GM21825 (cell line): ENCODE measurements at regions not wholly inside any gene's neighbourhood (a gene's known extent, or its start where the extent isn't known, plus 50 kb on each side); places are given as distances from the start of the nearest gene placed in this dataset.
A peak's percentile ranks its signal among the peaks of the same experiment; 100 is the strongest.

Experiments
- ATAC-seq: cut with Tn5 transposase; IDR thresholded peaks from one replicate; pipeline ENCODE4 v1.9.1; 2021; ENCODE audit warnings: mild to moderate bottlenecking, moderate library complexity; ENCODE audit not compliant: unreplicated experiment

DNA sequence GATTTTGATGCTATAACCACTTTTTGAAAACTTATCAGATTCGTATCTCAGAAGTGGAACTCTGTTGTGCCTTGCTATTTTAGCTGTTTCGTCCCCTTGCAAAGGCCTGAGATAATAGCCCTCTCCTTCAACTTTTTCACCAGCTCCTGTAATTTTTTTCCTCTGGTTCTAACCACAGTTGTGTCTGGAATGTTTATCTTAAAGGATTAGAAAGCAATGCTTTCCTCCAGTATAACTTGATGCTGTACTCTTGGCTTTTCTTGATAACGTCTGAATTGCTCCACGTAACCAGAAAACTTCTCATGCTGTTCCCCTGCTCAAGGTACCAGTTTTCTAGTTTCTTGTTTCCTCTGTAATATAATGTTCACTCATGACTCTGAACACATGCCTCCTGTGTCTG lies 209.4 kb downstream of the DTWD2 start:
- ATAC-seq = no peak

DNA sequence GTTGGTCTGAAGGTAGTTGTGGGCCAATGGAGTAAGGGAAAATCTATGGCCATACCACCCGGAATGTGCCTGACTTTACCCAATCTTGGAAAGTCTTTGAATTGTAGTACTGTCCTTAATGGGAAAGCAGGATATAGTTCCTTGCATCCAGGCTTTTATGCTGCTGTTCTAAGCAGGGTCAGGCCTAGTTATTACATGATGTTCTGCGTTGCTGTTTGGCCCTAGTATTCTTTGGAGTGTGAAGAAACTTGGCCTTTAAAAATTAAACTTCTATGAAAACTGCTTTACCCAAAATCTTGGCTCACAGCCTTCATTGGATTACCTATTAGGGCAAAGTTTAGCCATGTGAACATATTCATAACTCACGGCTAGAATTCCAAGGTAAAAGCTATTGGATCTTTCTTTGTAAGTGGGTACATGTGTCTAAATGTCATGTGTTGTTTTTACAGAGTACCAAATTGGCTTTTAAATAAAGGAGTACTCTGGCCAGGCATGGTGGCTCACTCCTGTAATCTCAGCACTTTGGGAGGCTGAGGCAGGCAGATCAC lies 211.1 kb downstream of the DTWD2 start:
- no peak for ATAC-seq

DNA sequence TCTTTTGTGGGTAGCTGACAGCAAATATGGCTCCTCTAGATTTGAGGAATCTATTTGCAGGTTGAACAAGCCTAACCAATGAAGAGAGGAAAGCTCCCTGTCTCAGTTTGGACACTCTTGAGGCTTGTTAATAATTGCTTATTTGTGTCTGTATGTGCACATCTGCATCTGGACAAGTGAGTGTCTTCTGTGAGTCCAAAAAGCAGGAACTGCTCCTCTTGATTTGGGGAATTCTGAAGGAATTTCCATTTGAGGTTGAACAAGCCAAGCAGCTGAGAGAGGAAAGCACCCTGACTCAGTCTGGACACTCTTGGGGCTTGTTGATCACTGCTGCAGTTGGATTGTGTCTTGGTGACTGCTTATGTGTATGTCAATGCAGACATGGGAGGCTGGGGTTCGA lies 211.6 kb downstream of the DTWD2 start:
- peak; percentile 49 for ATAC-seq

DNA sequence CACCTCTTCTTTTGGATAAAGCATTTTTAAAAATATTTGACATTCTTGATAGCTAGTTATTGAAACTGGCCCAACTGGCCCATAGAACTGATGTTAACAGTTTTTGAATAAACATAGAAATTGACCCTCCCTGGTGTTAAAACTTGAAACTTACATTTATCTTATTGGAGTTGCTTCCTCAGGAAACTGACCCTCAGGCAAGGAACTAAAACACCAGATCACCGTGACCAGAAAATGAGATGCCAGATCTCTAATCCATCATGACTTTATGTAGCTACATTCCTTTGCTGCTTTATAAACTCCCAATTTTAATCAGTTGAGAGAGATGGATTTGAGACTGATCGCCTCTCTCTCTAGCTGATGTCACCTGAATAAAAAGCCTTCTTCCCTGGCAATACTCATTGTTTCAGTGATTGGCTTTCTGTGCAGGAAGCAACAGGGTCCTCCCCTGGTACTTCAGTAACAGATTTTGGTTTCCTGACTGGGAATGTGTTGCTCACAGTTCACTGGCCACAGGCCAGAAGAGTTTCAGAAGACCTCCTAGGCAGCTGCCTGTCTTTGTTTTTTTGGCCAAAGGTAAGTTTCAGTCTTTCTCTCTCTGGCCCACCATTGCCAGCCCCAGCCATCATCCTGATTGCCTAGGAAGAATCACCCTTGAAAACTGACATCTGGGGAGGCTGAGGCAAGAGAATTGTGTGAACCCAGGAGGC lies 212.4 kb downstream of the DTWD2 start:
- peak; percentile 82 for ATAC-seq

- no peak for ATAC-seq
These were observed 219.7 kb downstream of the DTWD2 start for GRCh38 chr5:118768607-118769175.

- no peak for ATAC-seq
These were observed 226.1 kb downstream of the DTWD2 start for GRCh38 chr5:118762291-118762690.

DNA sequence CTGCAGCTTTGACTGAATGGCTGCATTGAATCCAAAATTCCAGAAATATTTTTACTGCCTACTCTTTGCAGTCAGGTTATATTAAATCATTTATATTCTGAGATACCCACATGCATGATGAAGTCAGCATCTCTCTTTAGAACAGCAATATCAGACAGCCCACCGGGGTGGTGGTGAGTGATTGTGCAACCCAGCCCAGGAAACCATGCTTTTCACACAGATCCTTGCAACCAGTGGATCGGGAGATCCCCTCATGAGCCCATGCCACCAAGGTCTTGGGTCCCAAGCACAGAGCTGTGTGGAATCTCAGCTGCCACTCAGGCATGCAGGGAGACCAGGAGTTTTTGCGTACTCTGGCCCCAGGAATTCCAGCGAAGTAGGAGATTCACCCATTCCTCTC lies 226.5 kb downstream of the DTWD2 start:
- ATAC-seq = no peak

GRCh38 chr5:118752969-118753368 lies 235.4 kb downstream of the DTWD2 start:
- no peak for ATAC-seq

DNA sequence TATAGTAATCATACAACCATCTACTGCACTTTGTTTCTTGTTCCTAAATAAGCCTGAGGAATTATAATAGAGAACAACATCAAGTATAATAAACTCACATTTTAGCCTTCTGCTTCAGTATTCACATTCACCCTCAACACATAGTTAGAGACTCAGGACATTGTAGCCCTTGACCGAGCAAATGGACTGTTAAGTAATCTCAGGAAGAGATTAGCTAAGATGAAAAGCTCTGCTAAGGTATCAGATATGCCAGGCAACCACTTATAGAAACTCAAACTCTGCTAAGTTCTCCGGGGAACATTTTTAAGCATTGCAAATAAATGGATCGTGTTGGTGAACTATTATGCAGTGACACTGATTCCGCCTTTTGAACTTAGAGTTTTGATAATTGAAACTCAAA lies 252.0 kb downstream of the DTWD2 start:
- no peak for ATAC-seq

GRCh38 chr5:118733394-118733793 lies 255.0 kb downstream of the DTWD2 start:
- ATAC-seq = no peak

DNA sequence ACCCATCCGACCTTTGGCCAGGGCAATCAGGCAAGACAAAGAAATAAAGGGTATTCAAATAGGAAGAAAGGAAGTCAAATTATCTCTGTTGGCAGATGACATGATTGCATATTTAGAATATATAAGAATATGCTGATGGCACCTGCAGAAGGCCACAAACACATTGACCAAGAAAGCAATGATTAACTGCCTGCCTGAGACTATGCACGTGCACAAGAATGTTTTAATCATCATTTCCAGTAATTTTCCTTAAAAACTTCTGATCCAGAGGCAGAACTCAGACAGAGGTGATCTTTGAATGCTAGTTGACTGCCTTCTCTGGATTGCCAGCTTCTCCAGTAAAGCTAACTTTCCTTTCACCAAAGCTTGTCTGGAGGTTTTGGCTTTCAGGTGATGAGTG lies 260.2 kb downstream of the DTWD2 start:
- ATAC-seq = no peak

DNA sequence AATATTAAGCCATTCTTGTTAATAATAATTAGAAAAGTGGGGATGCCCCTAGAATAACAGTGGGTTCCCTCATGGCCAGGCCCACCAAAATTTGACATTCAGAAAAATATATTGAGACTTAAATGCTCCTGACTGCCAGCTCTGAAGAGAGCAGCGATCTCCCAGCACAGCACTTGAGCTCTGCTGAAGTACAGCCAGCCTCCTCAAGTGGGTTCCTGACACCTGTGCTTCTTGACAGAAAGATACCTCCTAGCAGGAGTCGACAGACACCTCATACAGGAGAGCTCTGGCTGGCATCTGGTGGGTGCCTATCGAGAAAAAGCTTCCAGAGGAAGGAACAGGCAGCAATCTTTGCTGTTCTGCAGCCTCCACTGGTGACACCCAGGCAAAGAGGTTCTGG lies 261.5 kb downstream of the DTWD2 start:
- ATAC-seq = no peak

GRCh38 chr5:118723021-118723338 lies 265.4 kb downstream of the DTWD2 start:
- peak; percentile 85 for ATAC-seq

GRCh38 chr5:118722122-118723020 lies 266.0 kb downstream of the DTWD2 start:
- ATAC-seq = peak; percentile 57

DNA sequence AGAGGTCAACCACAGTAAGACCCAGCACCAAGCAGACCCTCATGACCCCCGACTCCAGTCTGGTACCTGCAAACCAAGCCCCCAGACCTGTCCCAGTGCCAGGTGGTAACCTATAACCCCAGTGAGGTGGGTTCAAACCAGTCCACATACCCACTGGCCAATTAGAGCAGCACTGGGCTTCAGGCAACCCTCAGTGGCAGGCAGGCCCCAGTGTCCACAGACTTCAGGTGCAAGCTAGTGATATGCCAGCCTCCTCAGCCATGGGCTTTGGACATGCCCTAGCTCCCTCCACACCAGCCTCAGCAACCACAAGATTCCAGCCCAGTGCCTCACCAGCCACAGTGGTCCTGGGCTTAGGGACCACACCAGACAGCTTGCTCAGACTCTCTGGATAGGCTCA lies 276.6 kb downstream of the DTWD2 start:
- no peak for ATAC-seq

DNA sequence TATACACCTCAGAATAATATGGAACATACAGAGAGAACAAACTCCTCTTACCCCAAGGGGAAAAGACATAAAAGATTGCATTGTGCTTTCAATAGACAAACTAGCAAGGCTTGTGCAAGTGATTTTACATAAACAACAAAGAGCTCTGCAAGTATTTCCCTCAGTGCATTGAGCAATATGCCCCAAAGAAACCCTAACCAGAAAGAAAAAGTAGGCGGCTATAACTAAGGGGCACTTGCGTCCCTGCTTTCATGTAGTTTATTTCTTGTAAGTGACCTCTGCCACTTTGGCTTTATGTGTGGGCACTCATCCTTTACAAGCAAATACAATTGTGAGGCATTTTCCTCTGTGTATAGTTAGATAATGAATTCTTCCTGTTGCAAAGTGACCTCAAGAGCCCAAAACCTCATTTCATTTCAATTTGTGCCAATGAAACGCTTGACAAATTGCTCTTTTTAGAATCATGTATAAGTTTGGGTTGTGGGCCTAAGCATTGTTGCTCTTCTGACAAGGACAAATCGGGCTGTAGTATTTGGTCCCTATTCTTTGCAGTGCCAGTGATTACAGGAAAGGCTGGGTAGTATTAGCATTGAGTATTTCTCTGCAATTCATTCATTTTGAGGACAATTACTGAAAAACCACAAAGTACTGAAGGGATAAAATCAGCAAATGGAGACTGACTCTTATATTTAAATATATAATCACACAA lies 282.2 kb downstream of the DTWD2 start:
- no peak for ATAC-seq

DNA sequence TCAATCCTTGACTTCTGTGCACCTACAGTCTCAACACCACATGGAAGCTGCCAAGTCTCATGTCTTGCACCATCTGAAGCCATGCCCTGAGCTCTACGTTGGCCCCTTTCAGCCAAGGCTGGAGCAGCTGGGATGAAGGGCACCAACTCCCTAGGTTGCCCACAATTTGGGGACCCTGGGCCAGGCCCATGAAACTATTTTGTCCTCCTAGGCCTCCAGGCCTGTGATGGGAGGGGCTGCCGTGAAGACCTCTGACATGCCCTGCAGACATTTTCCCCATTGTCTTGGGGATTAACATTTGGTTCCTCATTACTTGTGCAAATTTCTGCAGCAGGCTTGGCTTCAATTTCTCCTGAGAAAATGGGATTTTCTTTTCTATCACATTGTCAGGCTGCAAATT lies 285.1 kb downstream of the DTWD2 start:
- no peak for ATAC-seq

GRCh38 chr5:118701791-118702190 lies 286.6 kb downstream of the DTWD2 start:
- ATAC-seq = no peak

GRCh38 chr5:118700510-118700909 lies 287.8 kb downstream of the DTWD2 start:
- ATAC-seq = no peak

- ATAC-seq = no peak
These were observed 289.6 kb downstream of the DTWD2 start for GRCh38 chr5:118698774-118699173.

GRCh38 chr5:118696076-118696475 lies 292.3 kb downstream of the DTWD2 start:
- ATAC-seq = no peak
